Panc1 (cell line): ENCODE measurements at regions not wholly inside any gene's neighbourhood (a gene's known extent, or its start where the extent isn't known, plus 50 kb on each side); places are given as distances from the start of the nearest gene placed in this dataset.

Experiments
- ATAC-seq: fragments of 200-7000 bp; cut with Tn5 transposase; 2 replicates; pipeline ENCODE4 v1.9.1; 2020; ENCODE audit warnings: mild to moderate bottlenecking, moderate library complexity
- BruUV-seq: library from RNA; stranded (reverse); fragments of 400-500 nt; replicated peaks from 2 replicates; lab custom pipeline; 2021; lab: Mats Ljungman, UMichigan
- CTCF ChIA-PET: fragments of 300-600 bp; sonication (Branson Sonifier 250); formaldehyde crosslinking; loops from one replicate; lab custom pipeline; 2022; ENCODE audit warnings: antibody characterized with exemption; lab: Charles Lee
- POLR2A ChIA-PET: fragments of 300-600 bp; sonication (Branson Sonifier 250); formaldehyde crosslinking; loops from one replicate; lab custom pipeline; 2022; ENCODE audit warnings: antibody characterized with exemption; lab: Charles Lee
- DNase-seq: peaks from one replicate; pipeline ENCODE4 v3.0.0-alpha.2; 2010; ENCODE audit warnings: low read depth, low spot score
- H3K27ac ChIP-seq: 2 replicates; pipeline ENCODE4 v1.5.1; 2011; ENCODE audit warnings: mild to moderate bottlenecking, low read length, inconsistent platforms
- H3K27me3 ChIP-seq: fragments of 200-500 bp; sonication (Bioruptor generic); 2 replicates; pipeline ENCODE4 v1.6.0; 2014; ENCODE audit warnings: low read length, inconsistent platforms; ENCODE audit not compliant: control insufficient read depth, insufficient read depth
- H3K36me3 ChIP-seq: fragments of 200-500 bp; sonication (Bioruptor generic); 2 replicates; pipeline ENCODE4 v1.5.1; 2014; ENCODE audit warnings: inconsistent platforms, mild to moderate bottlenecking, low read length, moderate library complexity; ENCODE audit not compliant: control insufficient read depth, insufficient read depth
- H3K4me1 ChIP-seq: 2 replicates; pipeline ENCODE4 v1.5.1; 2011; ENCODE audit warnings: inconsistent platforms, mild to moderate bottlenecking, low read length, moderate library complexity; ENCODE audit not compliant: control insufficient read depth, insufficient read depth
- H3K4me3 ChIP-seq, 2 experiments: 2 replicates each; pipeline ENCODE4 v1.5.1; 2011 to 2012; ENCODE audit warnings: low read depth in 2 of 2, low read length in 2 of 2, mild to moderate bottlenecking in 2 of 2, inconsistent platforms in 1 of 2, moderate library complexity in 1 of 2
- H3K9me3 ChIP-seq: fragments of 200-500 bp; sonication (Bioruptor generic); 2 replicates; pipeline ENCODE4 v1.5.1; 2014; ENCODE audit warnings: low read depth, mild to moderate bottlenecking, inconsistent platforms, low read length, moderate library complexity; ENCODE audit not compliant: control insufficient read depth, insufficient read depth
- CTCF ChIP-seq: fragments of 450-650 bp; IDR thresholded peaks from 2 replicates; pipeline ENCODE4 v1.5.1; 2017; ENCODE audit warnings: mild to moderate bottlenecking
- POLR2AphosphoS5 ChIP-seq: IDR thresholded peaks from 2 replicates; pipeline ENCODE4 v1.6.1; 2012; ENCODE audit warnings: mild to moderate bottlenecking, low read depth, low read length, moderate library complexity
- REST ChIP-seq, 2 experiments: IDR thresholded peaks; 2 replicates each; pipeline ENCODE4 v1.6.1; 2011 to 2012; ENCODE audit warnings: low read depth in 2 of 2, control low read depth in 1 of 2, low read length in 1 of 2, mild to moderate bottlenecking in 1 of 2, moderate library complexity in 1 of 2; ENCODE audit not compliant: insufficient read depth in 1 of 2
- SIN3A ChIP-seq: IDR thresholded peaks from 2 replicates; pipeline ENCODE4 v1.6.1; 2012; ENCODE audit warnings: low read depth, mild to moderate bottlenecking, low read length, moderate library complexity, borderline replicate concordance; ENCODE audit not compliant: insufficient read depth
- TCF7L2 ChIP-seq: IDR thresholded peaks from 2 replicates; pipeline ENCODE4 v1.6.1; 2011; ENCODE audit warnings: mild to moderate bottlenecking, low read depth, low read length, inconsistent platforms
- in situ Hi-C: cut with HindIII; loops from 2 replicates; pipeline ENCODE4 v1.10.0; 2016; ENCODE audit warnings: low sequenced_read_pairs, low pct_unique_long_range_greater_than_20kb
- intact Hi-C: fragments of 100-400 bp; cut with micrococcal nuclease; formaldehyde crosslinking; loops from one replicate; pipeline ENCODE4 v1.10.0; 2022; ENCODE audit not compliant: unreplicated experiment

GRCh38 chr2:41909584-41909983, 138.2 kb upstream of the PKDCC start:
- DNase-seq (no peak), ATAC-seq (no peak)
- H3K4me3 ChIP-seq = no peak overlapping the region
- BruUV-seq = no TSS peak
- H3K27ac ChIP-seq = no peak overlapping the region
- CTCF ChIA-PET = no interaction called here
- TF ChIP-seq TCF7L2 = no peak
- TF ChIP-seq POLR2AphosphoS5 = no peak
- no peak for TF ChIP-seq CTCF
- H3K27me3 ChIP-seq = peaks cover 6% of the 10 kb centered on the region; the same call in 1 of the 2 replicates
- intact Hi-C loops = no loop called here
- POLR2A ChIA-PET = no interaction called here
- H3K9me3 ChIP-seq = no peaks in the 10 kb centered on the region
- H3K4me1 ChIP-seq = no peaks in the 10 kb centered on the region
- in situ Hi-C loops = no loop called here
- no peaks in the 10 kb centered on the region for H3K36me3 ChIP-seq

GRCh38 chr2:41910126-41910525, 137.7 kb upstream of the PKDCC start:
- Histone ChIP-seq H3K4me1 (no peaks in the 10 kb centered on the region), H3K27ac (no peak overlapping the region), H3K9me3 (no peaks in the 10 kb centered on the region), H3K36me3 (no peaks in the 10 kb centered on the region), H3K4me3 (no peak overlapping the region), H3K27me3 (peaks cover 6% of the 10 kb centered on the region; the same call in 1 of the 2 replicates)
- no peak for TF ChIP-seq TCF7L2
- TF ChIP-seq REST (IDR thresholded peaks at IDR 0.05; ENCODE audit: insufficient read depth in 1 of 2, low read depth in 2 of 2, low read length in 1 of 2) = no peak
- no peak for TF ChIP-seq CTCF
- TF ChIP-seq POLR2AphosphoS5 = no peak
- TF ChIP-seq SIN3A = no peak
- ChIA-PET POLR2A (no interaction called here), CTCF (no interaction called here)
- no peak for DNase-seq
- peak; percentile 60; the same call in 1 of the 2 replicates for ATAC-seq
- intact Hi-C loops = no loop called here
- no TSS peak for BruUV-seq
- in situ Hi-C loops = no loop called here
